Mucosa of rectum (tissue), 2 donors: ENCODE measurements at regions not wholly inside any gene's neighbourhood (a gene's known extent, or its start where the extent isn't known, plus 50 kb on each side); places are given as distances from the start of the nearest gene placed in this dataset.

ENCODE experiments used
- H3K27ac ChIP-seq, 2 donors: one replicate each; pipeline ENCODE4 v1.7.0; 2013; ENCODE audit warnings: inconsistent platforms in 2 of 2, low read depth in 2 of 2, low read length in 2 of 2
- H3K27me3 ChIP-seq, 2 donors: one replicate each; pipeline ENCODE4 v1.7.0; 2013; ENCODE audit warnings: low read length in 2 of 2; ENCODE audit not compliant: control insufficient read depth in 2 of 2, insufficient read depth in 2 of 2
- H3K36me3 ChIP-seq, 2 donors: one replicate each; pipeline ENCODE4 v1.7.0; 2013; ENCODE audit warnings: low read length in 2 of 2; ENCODE audit not compliant: control insufficient read depth in 2 of 2, insufficient read depth in 2 of 2
- H3K4me1 ChIP-seq, 2 donors: one replicate each; pipeline ENCODE4 v1.7.0; 2013; ENCODE audit warnings: low read length in 2 of 2, mild to moderate bottlenecking in 1 of 2; ENCODE audit not compliant: control insufficient read depth in 2 of 2, insufficient read depth in 2 of 2
- H3K4me3 ChIP-seq, 2 donors: one replicate each; pipeline ENCODE4 v1.7.0; 2013; ENCODE audit warnings: low read length in 2 of 2
- H3K9ac ChIP-seq, 2 donors: one replicate each; pipeline ENCODE4 v1.7.0; 2013; ENCODE audit warnings: low read length in 2 of 2, low read depth in 1 of 2, mild to moderate bottlenecking in 1 of 2
- H3K9me3 ChIP-seq, 2 donors: one replicate each; pipeline ENCODE4 v1.7.0; 2013; ENCODE audit warnings: low read length in 2 of 2; ENCODE audit not compliant: control insufficient read depth in 2 of 2
- donor health status: healthy.
- donor health status: Normal muscosa, but diverticular disease.

DNA sequence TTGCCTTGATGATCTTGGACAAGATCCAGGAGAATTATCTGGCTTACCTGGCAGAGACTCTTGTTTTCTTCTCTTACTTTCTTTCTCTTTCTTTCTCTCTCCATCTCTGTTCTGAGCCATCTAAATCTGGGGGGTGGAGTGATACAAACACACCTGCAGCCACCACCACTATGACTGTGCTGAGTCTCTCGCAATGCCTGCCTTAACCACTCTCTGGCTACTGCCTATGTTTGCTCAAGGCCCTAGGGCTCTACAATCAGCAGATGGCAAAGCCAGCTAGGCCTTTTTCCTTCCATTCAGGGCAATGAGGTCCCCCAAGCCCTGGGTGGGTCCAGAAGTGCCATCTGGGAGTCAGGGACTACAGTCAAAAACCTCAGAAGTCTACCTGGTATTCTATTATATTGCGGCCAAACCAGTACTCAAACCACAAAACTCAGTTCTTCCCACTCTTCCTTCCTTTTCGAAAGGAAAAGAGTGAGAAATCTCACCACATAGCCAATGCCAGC, 978.9 kb upstream of the NXPH2 start:
- Histone ChIP-seq H3K27ac (no peak overlapping the region), H3K36me3 (no peaks in the 10 kb centered on the region), H3K9me3 (no peaks in the 10 kb centered on the region), H3K9ac (no peak overlapping the region), H3K4me1 (no peaks in the 10 kb centered on the region), H3K27me3 (no peaks in the 10 kb centered on the region), H3K4me3 (no peak overlapping the region)

DNA sequence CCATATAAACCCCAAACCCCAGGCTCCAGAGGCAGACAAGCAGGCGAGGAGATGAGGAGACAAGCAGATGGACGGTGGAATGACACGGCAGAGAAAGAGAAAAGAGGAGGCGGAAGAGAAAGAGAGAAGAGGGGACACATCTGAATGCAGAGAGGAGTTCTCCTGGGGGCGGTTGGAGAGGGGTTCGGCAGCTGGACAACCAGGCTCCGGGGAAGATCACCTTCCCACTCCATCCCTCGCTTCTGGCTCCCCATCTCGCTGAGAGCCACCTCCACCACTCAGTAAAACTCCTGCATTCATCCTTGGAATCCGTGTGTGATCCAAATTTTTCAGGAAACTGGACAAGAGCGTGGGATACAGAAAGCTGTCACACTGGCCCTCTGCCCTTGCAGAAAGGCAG, 966.7 kb upstream of the NXPH2 start:
- Histone ChIP-seq H3K4me3 (no peak overlapping the region), H3K9me3 (no peaks in the 10 kb centered on the region), H3K36me3 (no peaks in the 10 kb centered on the region), H3K4me1 (no peaks in the 10 kb centered on the region), H3K27me3 (no peaks in the 10 kb centered on the region), H3K9ac (no peak overlapping the region), H3K27ac (no peak overlapping the region)

DNA sequence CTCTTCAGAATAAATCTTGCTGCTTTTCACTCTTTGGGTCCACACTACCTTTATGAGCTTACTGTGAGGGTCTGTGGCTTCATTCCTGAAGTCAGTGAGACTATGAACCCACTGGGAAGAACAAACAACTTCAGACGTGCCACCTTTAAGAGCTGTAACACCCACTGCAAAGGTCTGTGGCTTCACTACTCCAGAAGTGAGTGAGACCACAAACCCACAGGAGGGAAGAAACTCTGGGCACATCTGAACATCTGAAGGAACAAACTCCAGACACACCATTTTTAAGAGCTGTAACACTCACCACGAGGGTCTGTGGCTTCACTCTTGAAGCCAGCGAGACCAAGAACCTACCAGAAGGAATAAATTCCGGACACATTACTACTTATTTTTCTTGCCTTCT, 964.1 kb upstream of the NXPH2 start:
- no peaks in the 10 kb centered on the region for H3K9me3 ChIP-seq

DNA sequence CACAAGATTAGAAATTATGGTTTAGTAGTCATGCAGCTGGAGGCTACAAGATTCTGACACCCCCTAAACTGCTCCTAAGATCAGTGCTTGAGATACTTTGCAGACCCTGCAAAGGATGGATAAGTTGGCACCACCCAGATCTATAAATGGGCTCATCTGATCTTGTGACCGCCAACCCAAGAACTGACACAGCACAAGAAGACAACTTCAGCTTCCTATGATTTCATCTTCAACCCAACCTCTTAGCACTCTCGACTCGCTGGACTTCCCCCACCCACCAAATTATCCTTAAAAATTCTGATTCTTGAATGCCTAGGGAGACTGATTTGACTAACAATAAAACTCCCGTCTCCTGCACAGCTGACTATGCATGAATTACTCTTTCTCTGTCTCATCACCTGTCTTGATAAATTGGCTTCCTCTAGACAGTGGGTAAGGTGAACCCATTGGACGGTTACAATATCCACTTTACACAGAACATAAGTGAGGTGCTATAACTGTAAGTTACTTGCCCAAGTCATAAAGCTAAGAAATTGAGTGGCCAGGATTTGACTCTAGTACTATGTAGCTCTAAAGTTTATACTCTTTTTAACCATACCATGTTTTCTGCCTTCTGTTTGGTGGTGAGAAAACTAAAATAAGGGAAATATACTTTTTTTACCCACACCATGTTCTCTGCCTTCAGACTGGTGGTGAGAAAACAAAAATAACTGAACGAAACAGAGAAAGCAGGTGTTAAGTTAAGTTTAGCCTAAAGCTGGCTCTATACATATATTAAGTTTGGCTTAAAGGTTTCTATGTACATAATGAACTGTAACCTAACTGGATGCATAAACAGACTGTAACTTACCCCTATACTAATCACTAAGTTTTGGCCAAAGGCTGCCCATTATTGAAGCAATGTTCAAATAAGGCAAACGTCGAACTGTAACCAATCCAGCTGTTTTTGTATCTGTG, 962.3 kb upstream of the NXPH2 start:
- Histone ChIP-seq H3K27me3 (no peaks in the 10 kb centered on the region), H3K9ac (no peak overlapping the region), H3K27ac (no peak overlapping the region), H3K4me1 (no peaks in the 10 kb centered on the region), H3K36me3 (no peaks in the 10 kb centered on the region), H3K9me3 (no peaks in the 10 kb centered on the region), H3K4me3 (no peak overlapping the region)

More for the DNA sequence above, 964.1 kb upstream of the NXPH2 start:
- Histone ChIP-seq H3K27ac (no peak overlapping the region), H3K4me3 (no peak overlapping the region), H3K9ac (no peak overlapping the region), H3K27me3 (no peaks in the 10 kb centered on the region), H3K4me1 (no peaks in the 10 kb centered on the region), H3K36me3 (no peaks in the 10 kb centered on the region)

DNA sequence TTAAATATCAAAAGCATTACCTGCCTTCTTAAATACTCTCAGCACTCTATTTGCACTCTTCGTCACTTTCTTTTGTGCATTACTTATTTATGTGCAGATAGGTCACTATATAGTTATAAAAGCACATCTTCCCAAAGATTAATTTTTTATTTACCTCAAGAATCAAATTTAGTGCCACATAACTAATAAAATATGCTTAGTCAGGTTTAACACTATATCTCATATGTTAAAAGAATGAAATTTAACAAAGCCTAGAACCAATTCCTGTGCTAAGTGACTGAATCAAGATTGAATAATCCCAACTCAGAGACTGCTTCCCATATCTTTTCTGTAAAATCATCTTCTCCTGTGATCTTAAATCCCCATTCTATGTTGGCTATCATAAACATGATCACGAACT, 957.5 kb upstream of the NXPH2 start:
- Histone ChIP-seq H3K9ac (no peak overlapping the region), H3K9me3 (no peaks in the 10 kb centered on the region), H3K27me3 (no peaks in the 10 kb centered on the region), H3K4me1 (no peaks in the 10 kb centered on the region), H3K36me3 (no peaks in the 10 kb centered on the region), H3K4me3 (no peak overlapping the region), H3K27ac (no peak overlapping the region)

- Histone ChIP-seq H3K9me3 (no peaks in the 10 kb centered on the region), H3K36me3 (no peaks in the 10 kb centered on the region), H3K4me1 (no peaks in the 10 kb centered on the region)
These were observed 950.0 kb upstream of the NXPH2 start for GRCh38 chr2:139730197-139730596.

GRCh38 chr2:139721411-139721995, 941.3 kb upstream of the NXPH2 start:
- Histone ChIP-seq H3K36me3 (no peaks in the 10 kb centered on the region), H3K4me1 (no peaks in the 10 kb centered on the region), H3K9ac (no peak overlapping the region), H3K4me3 (no peak overlapping the region), H3K9me3 (no peaks in the 10 kb centered on the region), H3K27me3 (no peaks in the 10 kb centered on the region), H3K27ac (no peak overlapping the region)

More at GRCh38 chr2:139730197-139730596, 950.0 kb upstream of the NXPH2 start:
- H3K27me3 ChIP-seq: no peaks in the 10 kb centered on the region
- no peak overlapping the region for H3K4me3 ChIP-seq
- H3K9ac ChIP-seq: no peak overlapping the region
- H3K27ac ChIP-seq: no peak overlapping the region

DNA sequence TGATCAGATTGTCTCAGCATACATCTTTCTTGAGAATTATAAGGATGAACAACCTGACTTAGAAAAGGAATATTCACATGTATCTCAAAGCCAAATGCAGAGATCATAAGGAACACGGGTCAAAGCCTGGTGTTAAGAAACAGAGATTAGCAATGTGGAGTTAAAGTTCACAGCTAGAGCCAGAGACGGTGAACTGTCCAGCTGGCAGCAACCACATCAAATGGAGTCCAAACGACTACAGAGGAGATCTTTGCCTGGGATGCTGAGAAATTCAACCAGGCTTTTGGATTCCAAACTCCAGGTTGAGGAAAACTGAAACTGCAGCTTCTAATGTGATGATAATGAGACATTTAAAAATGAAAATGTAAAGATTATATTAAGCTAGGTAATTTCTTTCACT, 939.9 kb upstream of the NXPH2 start:
- H3K9ac ChIP-seq: no peak overlapping the region
- H3K27ac ChIP-seq: no peak overlapping the region
- no peaks in the 10 kb centered on the region for H3K9me3 ChIP-seq
- no peaks in the 10 kb centered on the region for H3K27me3 ChIP-seq
- no peaks in the 10 kb centered on the region for H3K4me1 ChIP-seq
- H3K4me3 ChIP-seq: no peak overlapping the region
- H3K36me3 ChIP-seq: no peaks in the 10 kb centered on the region

GRCh38 chr2:139704606-139705005, 924.4 kb upstream of the NXPH2 start:
- Histone ChIP-seq H3K27me3 (no peaks in the 10 kb centered on the region), H3K36me3 (no peaks in the 10 kb centered on the region), H3K9me3 (no peaks in the 10 kb centered on the region), H3K27ac (no peak overlapping the region), H3K4me1 (no peaks in the 10 kb centered on the region), H3K4me3 (no peak overlapping the region), H3K9ac (no peak overlapping the region)

- Histone ChIP-seq H3K4me3 (no peak overlapping the region), H3K27ac (no peak overlapping the region), H3K36me3 (no peaks in the 10 kb centered on the region), H3K27me3 (no peaks in the 10 kb centered on the region), H3K9ac (no peak overlapping the region), H3K9me3 (no peaks in the 10 kb centered on the region), H3K4me1 (no peaks in the 10 kb centered on the region)
These were observed 914.1 kb upstream of the NXPH2 start for GRCh38 chr2:139694327-139694726.
